ENCODE measurements at regions not wholly inside any gene's neighbourhood (a gene's known extent, or its start where the extent isn't known, plus 50 kb on each side); places are given as distances from the start of the nearest gene placed in this dataset.
"Not testable (repeated sequence)": the region's sequence is repeated elsewhere in the genome, so short reads cannot be mapped to it uniquely, and the experiment has no call there.

DNA sequence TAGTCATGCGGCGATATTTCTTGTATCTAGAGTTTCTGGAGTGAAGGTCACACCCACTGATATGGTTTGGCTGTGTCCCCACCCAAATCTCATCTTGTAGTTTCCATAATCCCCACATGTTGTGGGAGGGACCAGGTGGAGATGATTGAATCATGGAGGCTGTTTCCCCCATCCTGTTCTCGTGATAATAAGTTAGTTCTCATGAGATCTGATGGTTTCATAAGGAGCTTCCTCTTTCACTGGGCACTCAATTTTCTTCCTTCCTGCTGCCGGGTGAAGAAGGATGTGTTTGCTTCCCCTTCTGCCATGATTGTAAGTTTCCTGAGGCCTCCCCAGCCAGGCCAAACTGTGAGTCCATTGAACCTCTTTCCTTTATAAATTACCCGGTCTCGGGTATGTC is 190.5 kb upstream of the ZNF618 start:
- TF ChIP-seq SMC3 (IDR thresholded peaks at IDR 0.05; ENCODE audit: low read depth, low read length); RFX5 (IDR thresholded peaks at IDR 0.05; ENCODE audit: low read depth, low read length); MAFK (IDR thresholded peaks at IDR 0.05; ENCODE audit: low read depth, low read length); CTCF (conservative IDR thresholded peaks at IDR 0.05; ENCODE audit: low read depth, low read length); POLR2A (IDR thresholded peaks at IDR 0.05; ENCODE audit: low read depth, low read length); RCOR1 (IDR thresholded peaks at IDR 0.05; ENCODE audit: insufficient replicate concordance, low read length); MXI1 (IDR thresholded peaks at IDR 0.05; ENCODE audit: borderline replicate concordance, low read depth, low read length); RAD21 (IDR thresholded peaks at IDR 0.05; ENCODE audit: low read length); CEBPB (IDR thresholded peaks at IDR 0.05; ENCODE audit: low read depth, low read length); ELK1 (IDR thresholded peaks at IDR 0.05; ENCODE audit: borderline replicate concordance, low read depth, low read length): not testable (repeated sequence)

Measured in IMR-90 (cell line).